ENCODE measurements at regions not wholly inside any gene's neighbourhood (a gene's known extent, or its start where the extent isn't known, plus 50 kb on each side); places are given as distances from the start of the nearest gene placed in this dataset.

- DNase-seq, result no peak
Measured at GRCh38 chr20:18971574-18971973, 158.0 kb downstream of the SCP2D1 start.

GRCh38 chr20:18972251-18972876, 158.8 kb downstream of the SCP2D1 start:
- DNase-seq, result no peak

- no peak for DNase-seq
Measured at GRCh38 chr20:18973529-18974173, 160.1 kb downstream of the SCP2D1 start.

DNA sequence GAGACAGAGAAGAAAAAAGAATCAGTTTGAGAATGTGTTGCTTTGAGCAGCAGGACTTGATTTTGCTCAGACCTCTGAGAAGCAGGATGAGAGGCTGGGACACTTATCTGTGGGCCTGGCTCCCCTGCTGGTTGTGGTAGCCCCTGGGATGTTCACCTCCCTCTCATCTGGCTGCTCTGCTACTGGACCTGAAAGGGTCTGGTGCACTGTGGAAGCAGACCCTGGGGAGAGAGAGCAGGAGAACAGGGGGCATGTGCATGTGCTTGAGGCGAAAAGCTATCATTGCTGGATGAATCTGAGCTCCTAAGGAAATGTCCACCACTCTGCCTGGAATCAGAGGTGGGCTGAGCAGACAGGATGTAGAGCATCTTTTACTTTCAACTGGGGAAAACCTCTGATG, 161.1 kb downstream of the SCP2D1 start:
- no peak for DNase-seq

DNA sequence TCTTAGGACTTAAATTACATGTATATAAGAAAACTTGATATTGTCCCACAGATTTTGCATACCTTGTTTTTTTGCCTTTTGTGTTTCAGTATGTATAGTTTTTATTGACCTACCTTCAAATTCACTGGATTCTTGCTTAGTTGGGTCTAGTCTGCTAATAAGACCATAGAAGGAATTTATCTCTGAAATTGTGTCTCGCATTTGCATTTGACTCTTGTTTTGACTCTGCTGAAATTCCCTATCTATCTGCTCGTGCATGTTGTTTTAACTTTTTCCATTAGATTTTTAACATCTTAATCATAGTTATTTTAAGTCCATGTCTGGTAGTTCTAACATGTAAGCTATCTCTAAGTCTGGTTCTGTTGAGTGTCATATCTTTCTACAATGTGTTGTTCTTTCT, 163.9 kb downstream of the SCP2D1 start:
- DNase-seq, result no peak

GRCh38 chr20:18978311-18978710, 164.7 kb downstream of the SCP2D1 start:
- no peak for DNase-seq

DNA sequence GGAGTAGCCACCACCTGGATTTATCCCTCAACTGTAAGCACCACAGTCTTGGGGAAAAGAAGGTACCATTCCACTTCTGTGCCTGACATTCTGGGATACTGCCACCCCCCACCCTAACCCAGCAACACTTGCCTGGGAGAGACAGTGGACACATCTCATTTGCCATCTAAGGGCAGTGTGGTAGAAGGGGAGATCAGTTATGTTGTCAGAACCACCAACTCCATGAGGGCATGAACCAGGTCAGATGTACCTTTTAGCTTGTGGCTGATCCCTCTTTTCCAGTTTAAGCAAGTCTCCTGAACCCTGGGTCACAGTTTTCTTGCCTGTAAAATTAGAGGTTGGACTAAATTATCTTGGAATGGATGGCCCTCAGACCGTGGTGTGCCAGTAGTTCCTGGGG, 165.5 kb downstream of the SCP2D1 start:
- DNase-seq, result no peak

- no peak for DNase-seq
Measured at GRCh38 chr20:18981962-18982539, 168.5 kb downstream of the SCP2D1 start.

GRCh38 chr20:18983796-18984195, 170.2 kb downstream of the SCP2D1 start:
- DNase-seq, result no peak

DNA sequence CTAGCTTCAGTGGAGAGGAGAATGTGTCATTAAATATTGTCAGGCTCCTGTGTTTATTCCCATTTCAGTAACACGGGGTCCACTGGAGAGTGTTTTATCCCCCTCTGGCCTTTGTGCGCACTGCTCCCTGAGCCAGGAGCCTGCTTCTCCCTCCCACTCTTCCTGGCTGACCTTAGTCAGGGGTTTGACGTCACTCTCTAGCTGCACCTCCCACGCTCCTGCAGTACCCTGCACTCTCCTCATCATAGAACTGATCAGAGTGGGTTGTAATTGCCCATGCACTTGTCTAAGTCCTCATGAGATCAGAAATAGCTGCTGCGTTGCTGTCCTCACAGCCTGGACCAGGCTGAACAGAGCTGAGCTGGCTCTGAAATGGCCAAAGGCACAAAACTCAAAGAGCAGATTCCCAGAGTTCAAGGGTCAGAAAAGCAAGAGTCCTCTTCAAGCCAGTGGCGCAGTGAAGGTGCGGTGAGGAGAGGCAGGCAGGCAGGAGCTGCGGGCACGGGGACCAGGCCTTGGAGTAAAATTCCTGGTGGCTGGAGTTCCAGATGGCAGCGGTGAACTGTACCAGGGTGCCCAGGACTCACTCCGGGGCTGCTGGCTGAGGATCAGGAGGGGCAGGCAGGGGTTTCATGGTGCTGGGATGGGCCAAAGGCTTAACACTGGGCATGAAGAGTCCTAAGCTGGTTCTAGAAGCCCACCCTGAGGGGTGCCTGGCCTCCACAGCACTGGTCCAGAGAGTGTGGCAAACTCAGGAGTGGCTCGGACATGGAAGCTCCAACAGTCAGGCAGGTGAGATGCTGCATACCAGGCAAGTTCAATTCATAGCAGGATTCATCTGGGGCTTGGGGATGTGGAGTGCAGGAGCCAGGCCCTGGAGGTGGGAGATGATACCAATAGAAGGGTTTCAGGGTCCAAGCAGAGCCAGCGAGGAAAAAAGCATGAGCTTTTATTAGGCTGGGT, 170.9 kb downstream of the SCP2D1 start:
- no peak for DNase-seq

DNA sequence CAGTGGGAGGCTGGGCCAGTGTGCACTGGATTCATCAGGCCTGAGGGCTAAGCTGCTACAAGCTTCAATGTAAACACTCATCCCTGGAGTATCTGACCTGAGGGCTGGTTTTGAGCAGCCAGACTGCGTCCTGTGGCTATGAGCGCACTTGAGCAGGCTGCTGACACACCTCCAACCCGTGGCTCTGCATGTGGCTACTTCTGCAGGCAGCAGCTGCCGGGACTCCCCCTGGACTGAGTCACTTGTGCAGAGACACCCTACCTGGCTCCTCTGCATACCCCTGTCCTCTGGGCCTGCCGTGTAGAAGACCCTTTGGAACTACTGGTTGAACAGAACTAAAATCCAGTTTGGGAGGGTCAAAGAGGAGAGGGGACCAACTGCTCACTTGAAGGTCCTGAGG, 172.0 kb downstream of the SCP2D1 start:
- no peak for DNase-seq

DNA sequence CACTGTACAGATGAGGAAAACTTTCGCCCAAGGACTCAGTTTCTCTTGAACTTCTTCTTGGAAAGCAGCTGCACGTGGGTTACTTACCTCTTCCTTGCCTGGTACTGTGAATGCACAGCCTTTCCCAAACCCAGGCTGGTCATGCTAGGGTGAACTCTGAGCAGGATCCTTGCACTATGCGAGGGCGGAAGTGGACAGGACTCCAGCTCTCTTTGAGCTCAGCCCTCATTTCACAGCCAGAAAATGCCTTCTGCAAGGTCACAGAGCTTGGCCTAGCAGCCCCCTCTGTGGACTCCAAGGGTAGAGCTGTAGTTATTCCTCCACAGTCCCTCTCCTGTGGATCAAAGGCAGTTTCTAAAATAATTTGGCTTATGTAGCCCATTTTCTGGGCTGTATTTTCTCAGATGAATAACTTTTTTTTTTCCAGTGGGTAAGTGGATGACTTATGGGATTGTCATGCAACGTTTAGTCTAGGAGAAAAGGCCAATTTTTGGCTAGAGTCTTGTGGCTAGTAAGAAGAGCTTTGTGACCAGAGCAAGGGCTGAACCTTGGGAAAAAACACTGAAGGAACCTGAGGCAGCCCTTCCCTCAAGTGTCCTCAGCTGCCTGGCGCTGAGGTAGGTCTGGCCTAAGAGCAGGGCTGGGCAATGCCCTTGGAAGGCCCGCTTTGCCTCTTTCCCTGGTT, 172.7 kb downstream of the SCP2D1 start:
- DNase-seq, result no peak

GRCh38 chr20:18986895-18987580, 173.5 kb downstream of the SCP2D1 start:
- DNase-seq, result no peak

- DNase-seq, result no peak
Measured at GRCh38 chr20:18987781-18988360, 174.3 kb downstream of the SCP2D1 start.

DNA sequence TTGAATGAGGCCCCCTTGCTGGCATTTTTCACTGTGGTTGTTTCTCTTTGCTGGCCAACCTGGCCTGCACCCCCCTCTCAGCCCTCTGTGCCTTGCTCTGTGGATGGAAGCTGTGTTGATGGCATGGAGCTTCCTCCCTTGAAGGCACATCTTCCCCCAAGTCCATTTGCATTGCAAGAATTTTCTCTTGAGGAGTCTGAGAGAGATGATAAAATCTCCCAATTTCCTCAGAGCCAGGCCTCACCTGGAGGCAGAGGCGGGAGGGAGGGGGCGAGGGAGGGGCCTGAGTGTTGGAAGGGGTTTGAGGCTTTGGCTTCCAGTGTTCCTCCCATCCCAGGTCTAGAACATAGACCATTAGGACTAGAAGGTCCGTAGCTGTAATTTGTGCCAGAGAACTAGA, 175.1 kb downstream of the SCP2D1 start:
- no peak for DNase-seq

DNA sequence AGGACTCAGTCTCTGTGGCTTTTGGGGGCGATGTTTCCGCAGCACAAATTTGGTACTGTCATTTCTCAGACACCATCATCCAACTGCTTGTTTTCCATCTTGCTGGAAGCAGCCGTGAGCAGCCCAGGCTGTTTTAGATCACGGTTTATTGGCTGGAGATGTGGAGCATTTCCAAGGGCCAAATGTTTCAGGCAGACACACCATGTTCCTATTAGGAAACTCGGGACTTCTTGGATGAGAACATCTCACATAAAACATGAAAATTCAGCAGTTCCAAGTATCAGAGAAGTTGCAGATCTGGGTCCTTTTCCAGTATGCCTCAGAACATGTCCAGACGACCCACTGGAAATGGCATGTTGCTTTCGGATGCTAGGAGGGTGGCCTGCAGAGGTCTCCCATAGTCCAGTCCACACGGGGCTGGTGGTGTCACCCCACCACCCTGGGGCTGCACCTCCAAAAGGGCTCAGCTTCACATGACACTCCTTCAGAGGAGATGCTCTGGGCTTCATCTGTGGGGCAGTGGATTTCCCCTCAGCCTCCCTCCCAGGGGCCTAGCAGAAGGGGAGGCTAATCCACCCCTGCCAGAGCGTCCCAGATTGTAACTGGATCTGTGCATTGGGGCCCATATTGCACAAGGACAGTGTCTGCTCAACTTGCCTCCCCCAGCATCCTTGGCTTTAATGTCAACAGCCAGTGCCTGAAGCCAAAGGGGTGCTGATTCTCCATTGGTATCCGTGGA, 176.3 kb downstream of the SCP2D1 start:
- no peak for DNase-seq

- DNase-seq, result no peak
Measured at GRCh38 chr20:18991012-18991411, 177.4 kb downstream of the SCP2D1 start.

GRCh38 chr20:18992418-18992817, 178.8 kb downstream of the SCP2D1 start:
- no peak for DNase-seq

DNA sequence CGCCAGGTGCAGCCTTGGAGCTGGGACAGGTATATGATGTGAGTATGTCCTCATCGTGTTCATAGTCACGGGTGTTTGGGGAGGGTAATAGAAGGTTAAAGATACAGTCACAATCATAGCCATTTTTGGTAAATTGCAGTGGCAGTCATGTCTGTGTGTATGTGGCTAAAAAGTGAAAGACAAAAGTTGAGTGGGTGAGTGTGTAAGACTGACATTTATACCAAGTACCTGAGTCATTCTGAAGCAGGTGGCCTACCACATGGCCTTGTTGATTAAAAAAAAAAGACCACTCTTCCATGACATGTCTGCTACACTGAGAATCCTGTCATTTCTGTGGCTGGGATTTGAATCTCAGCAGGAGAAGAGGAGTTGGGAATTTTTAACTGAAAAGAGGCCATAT, 181.9 kb downstream of the SCP2D1 start:
- DNase-seq, result no peak

- no peak for DNase-seq
Measured at GRCh38 chr20:18999086-18999485, 185.5 kb downstream of the SCP2D1 start.

- no peak for DNase-seq
Measured at GRCh38 chr20:19000078-19000477, 186.5 kb downstream of the SCP2D1 start.

Data from retina (tissue), 1 donor.